ENCODE measurements at regions not wholly inside any gene's neighbourhood (a gene's known extent, or its start where the extent isn't known, plus 50 kb on each side); places are given as distances from the start of the nearest gene placed in this dataset.

GRCh38 chr9:135018306-135018915, 69.1 kb upstream of the OLFM1 start:
- ChIA-PET CTCF (no interaction called here), POLR2A (no interaction called here)
- TF ChIP-seq CTBP1 (IDR thresholded peaks at IDR 0.05; ENCODE audit: borderline replicate concordance) (no peak), SUZ12 (IDR thresholded peaks at IDR 0.05) (no peak), LEF1 (IDR thresholded peaks at IDR 0.05; ENCODE audit: borderline replicate concordance) (no peak), FOXK2 (IDR thresholded peaks at IDR 0.05) (no peak), ARNT (IDR thresholded peaks at IDR 0.05) (no peak), PKNOX1 (IDR thresholded peaks at IDR 0.05) (no peak), TARDBP (IDR thresholded peaks at IDR 0.05) (no peak), L3MBTL2 (conservative IDR thresholded peaks at IDR 0.05) (no peak), SP1 (IDR thresholded peaks at IDR 0.05) (no peak), HDGF (IDR thresholded peaks at IDR 0.05; ENCODE audit: borderline replicate concordance) (no peak), BHLHE40 (IDR thresholded peaks at IDR 0.05; ENCODE audit: borderline replicate concordance) (no peak), FOXM1 (IDR thresholded peaks at IDR 0.05; ENCODE audit: borderline replicate concordance) (no peak), FOXA1 (IDR thresholded peaks at IDR 0.05) (no peak), ZNF384 (IDR thresholded peaks at IDR 0.05) (no peak), ELF4 (IDR thresholded peaks at IDR 0.05) (no peak), NFRKB (IDR thresholded peaks at IDR 0.05) (no peak)
- DNase-seq (ENCODE audit: extremely low spot score): no peak

- no peak for DNase-seq (ENCODE audit: extremely low spot score)
- CTCF ChIA-PET: no interaction called here
- TF ChIP-seq NFRKB (IDR thresholded peaks at IDR 0.05) (no peak), TARDBP (IDR thresholded peaks at IDR 0.05) (no peak), ELF4 (IDR thresholded peaks at IDR 0.05) (no peak), ZNF384 (IDR thresholded peaks at IDR 0.05) (no peak), FOXK2 (IDR thresholded peaks at IDR 0.05) (no peak), FOXM1 (IDR thresholded peaks at IDR 0.05; ENCODE audit: borderline replicate concordance) (no peak), L3MBTL2 (conservative IDR thresholded peaks at IDR 0.05) (no peak), BHLHE40 (IDR thresholded peaks at IDR 0.05; ENCODE audit: borderline replicate concordance) (no peak), SP1 (IDR thresholded peaks at IDR 0.05) (no peak), PKNOX1 (IDR thresholded peaks at IDR 0.05) (no peak), LEF1 (IDR thresholded peaks at IDR 0.05; ENCODE audit: borderline replicate concordance) (no peak), FOXA1 (IDR thresholded peaks at IDR 0.05) (no peak)
- POLR2A ChIA-PET: no interaction called here
Observed at GRCh38 chr9:135019224-135019623, 68.2 kb upstream of the OLFM1 start.

GRCh38 chr9:135020481-135021392, 66.7 kb upstream of the OLFM1 start:
- ChIA-PET POLR2A (no interaction called here), CTCF (no interaction called here)
- DNase-seq (ENCODE audit: extremely low spot score): no peak
- TF ChIP-seq SP1 (IDR thresholded peaks at IDR 0.05): no peak
- TF ChIP-seq NFRKB (IDR thresholded peaks at IDR 0.05): no peak
- no peak for TF ChIP-seq LEF1 (IDR thresholded peaks at IDR 0.05; ENCODE audit: borderline replicate concordance)
- no peak for TF ChIP-seq FOXM1 (IDR thresholded peaks at IDR 0.05; ENCODE audit: borderline replicate concordance)
- no peak for TF ChIP-seq PKNOX1 (IDR thresholded peaks at IDR 0.05)
- no peak for TF ChIP-seq BHLHE40 (IDR thresholded peaks at IDR 0.05; ENCODE audit: borderline replicate concordance)
- no peak for TF ChIP-seq SUZ12 (IDR thresholded peaks at IDR 0.05)
- no peak for TF ChIP-seq ELF4 (IDR thresholded peaks at IDR 0.05)
- no peak for TF ChIP-seq ARNT (IDR thresholded peaks at IDR 0.05)
- TF ChIP-seq L3MBTL2 (conservative IDR thresholded peaks at IDR 0.05): no peak
- TF ChIP-seq CTBP1 (IDR thresholded peaks at IDR 0.05; ENCODE audit: borderline replicate concordance): no peak

GRCh38 chr9:135021393-135021789, 66.1 kb upstream of the OLFM1 start:
- POLR2A ChIA-PET: no interaction called here
- no peak for DNase-seq (ENCODE audit: extremely low spot score)
- no peak for TF ChIP-seq NFRKB (IDR thresholded peaks at IDR 0.05)
- no peak for TF ChIP-seq SUZ12 (IDR thresholded peaks at IDR 0.05)
- no peak for TF ChIP-seq CTBP1 (IDR thresholded peaks at IDR 0.05; ENCODE audit: borderline replicate concordance)
- no peak for TF ChIP-seq FOXK2 (IDR thresholded peaks at IDR 0.05)
- no peak for TF ChIP-seq FOXA1 (IDR thresholded peaks at IDR 0.05)
- no peak for TF ChIP-seq HDGF (IDR thresholded peaks at IDR 0.05; ENCODE audit: borderline replicate concordance)
- no peak for TF ChIP-seq L3MBTL2 (conservative IDR thresholded peaks at IDR 0.05)
- TF ChIP-seq LEF1 (IDR thresholded peaks at IDR 0.05; ENCODE audit: borderline replicate concordance): no peak
- no peak for TF ChIP-seq ELF4 (IDR thresholded peaks at IDR 0.05)
- no peak for TF ChIP-seq ARNT (IDR thresholded peaks at IDR 0.05)
- CTCF ChIA-PET: no interaction called here

- no peak for TF ChIP-seq ELF4 (IDR thresholded peaks at IDR 0.05)
- TF ChIP-seq NFRKB (IDR thresholded peaks at IDR 0.05): no peak
- TF ChIP-seq SP1 (IDR thresholded peaks at IDR 0.05): no peak
- TF ChIP-seq FOXK2 (IDR thresholded peaks at IDR 0.05): no peak
- TF ChIP-seq L3MBTL2 (conservative IDR thresholded peaks at IDR 0.05): no peak
- TF ChIP-seq LEF1 (IDR thresholded peaks at IDR 0.05; ENCODE audit: borderline replicate concordance): no peak
- TF ChIP-seq TARDBP (IDR thresholded peaks at IDR 0.05): no peak
- DNase-seq (ENCODE audit: extremely low spot score): no peak
- ChIA-PET POLR2A (no interaction called here), CTCF (no interaction called here)
Observed at GRCh38 chr9:135022191-135022870, 65.1 kb upstream of the OLFM1 start.

All from HEK293T (cell line).